ENCODE measurements at regions not wholly inside any gene's neighbourhood (a gene's known extent, or its start where the extent isn't known, plus 50 kb on each side); places are given as distances from the start of the nearest gene placed in this dataset.

DNA sequence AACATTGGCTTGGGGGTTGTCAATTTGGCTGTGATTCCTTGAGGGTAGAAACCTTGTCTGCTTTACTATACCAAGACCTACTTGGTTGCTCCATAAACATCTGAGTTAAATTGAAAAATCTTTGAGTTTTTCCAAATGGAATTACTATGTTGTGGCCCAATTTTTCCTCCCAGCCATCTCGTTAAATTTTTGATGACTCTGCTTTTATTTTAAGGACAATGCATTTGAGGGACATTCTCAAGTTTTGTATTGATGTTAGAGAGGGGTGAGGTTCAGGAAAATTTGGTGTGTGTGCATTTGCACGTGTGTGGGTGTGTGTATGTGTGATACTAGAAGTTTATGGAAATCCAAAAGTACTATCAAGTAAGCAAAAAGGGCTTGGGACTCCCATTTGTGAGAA, 491.4 kb upstream of the KLF4 start:
- DNase-seq (ENCODE audit: low read depth in 2 of 3, low spot score in 1 of 3): no peak

GRCh38 chr9:107976767-107977166, 487.2 kb upstream of the KLF4 start:
- no peak for DNase-seq (ENCODE audit: low read depth in 2 of 3, low spot score in 1 of 3)

DNA sequence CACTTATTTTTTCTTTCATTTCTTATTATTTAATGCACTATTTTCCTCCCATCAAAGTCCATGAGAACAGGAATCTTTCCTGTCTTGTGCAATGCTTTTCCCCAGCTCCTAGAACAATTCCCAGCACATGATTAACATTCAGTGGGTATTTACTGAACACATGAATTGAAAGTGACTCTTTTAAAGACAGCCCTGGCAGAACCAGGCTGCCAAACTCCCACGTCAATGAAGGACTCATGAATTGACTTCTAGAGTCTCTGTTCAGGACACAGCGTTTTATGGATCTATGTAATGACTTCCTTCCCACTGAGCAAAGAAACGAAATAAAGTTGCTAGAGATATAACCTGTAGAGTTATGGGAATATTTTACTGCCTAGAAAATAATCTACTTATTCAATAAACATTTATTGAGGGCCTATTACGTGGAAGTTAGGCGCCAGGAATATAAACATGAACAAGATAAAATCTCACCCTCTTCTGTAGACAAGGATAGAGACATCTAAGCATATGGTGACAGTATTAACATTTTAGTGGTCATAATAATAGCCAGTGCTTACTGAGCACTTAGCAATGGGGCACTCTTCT, 485.9 kb upstream of the KLF4 start:
- no peak for DNase-seq (ENCODE audit: low read depth in 2 of 3, low spot score in 1 of 3)

- DNase-seq (ENCODE audit: low read depth in 2 of 3, low spot score in 1 of 3): no peak
These were observed 483.9 kb upstream of the KLF4 start for GRCh38 chr9:107973451-107973850.

- DNase-seq (ENCODE audit: low read depth in 2 of 3, low spot score in 1 of 3): no peak
These were observed 482.8 kb upstream of the KLF4 start for GRCh38 chr9:107972346-107972745.

- no peak for DNase-seq (ENCODE audit: low read depth in 2 of 3, low spot score in 1 of 3)
These were observed 481.7 kb upstream of the KLF4 start for GRCh38 chr9:107971241-107971640.

GRCh38 chr9:107970726-107971125, 481.2 kb upstream of the KLF4 start:
- DNase-seq (ENCODE audit: low read depth in 2 of 3, low spot score in 1 of 3): no peak

- no peak for DNase-seq (ENCODE audit: low read depth in 2 of 3, low spot score in 1 of 3)
These were observed 480.2 kb upstream of the KLF4 start for GRCh38 chr9:107969727-107970126.

DNA sequence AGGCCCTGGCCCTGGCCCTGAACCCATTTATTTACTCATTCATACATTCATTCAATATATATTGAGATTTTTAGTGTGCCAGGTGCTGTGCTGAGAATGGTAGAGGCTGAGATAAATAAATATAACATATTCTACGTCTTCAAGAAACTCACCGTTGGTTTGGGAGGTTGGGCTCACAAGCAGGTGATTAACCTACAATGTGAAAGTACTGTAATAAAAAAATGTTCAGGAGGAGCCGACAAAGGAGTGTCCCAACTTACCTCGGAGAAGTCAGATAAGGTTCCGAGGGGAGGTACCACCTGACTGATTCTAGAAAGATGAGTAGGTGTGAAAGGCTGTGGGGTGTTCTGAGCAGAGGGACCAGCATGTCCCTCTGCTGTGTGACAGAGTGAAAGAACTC, 479.6 kb upstream of the KLF4 start:
- no peak for DNase-seq (ENCODE audit: low read depth in 2 of 3, low spot score in 1 of 3)

- no peak for DNase-seq (ENCODE audit: low read depth in 2 of 3, low spot score in 1 of 3)
These were observed 473.7 kb upstream of the KLF4 start for GRCh38 chr9:107963246-107963645.

- no peak for DNase-seq (ENCODE audit: low read depth in 2 of 3, low spot score in 1 of 3)
These were observed 471.3 kb upstream of the KLF4 start for GRCh38 chr9:107960916-107961315.

GRCh38 chr9:107954312-107954711, 464.7 kb upstream of the KLF4 start:
- DNase-seq (ENCODE audit: low read depth in 2 of 3, low spot score in 1 of 3): no peak

DNA sequence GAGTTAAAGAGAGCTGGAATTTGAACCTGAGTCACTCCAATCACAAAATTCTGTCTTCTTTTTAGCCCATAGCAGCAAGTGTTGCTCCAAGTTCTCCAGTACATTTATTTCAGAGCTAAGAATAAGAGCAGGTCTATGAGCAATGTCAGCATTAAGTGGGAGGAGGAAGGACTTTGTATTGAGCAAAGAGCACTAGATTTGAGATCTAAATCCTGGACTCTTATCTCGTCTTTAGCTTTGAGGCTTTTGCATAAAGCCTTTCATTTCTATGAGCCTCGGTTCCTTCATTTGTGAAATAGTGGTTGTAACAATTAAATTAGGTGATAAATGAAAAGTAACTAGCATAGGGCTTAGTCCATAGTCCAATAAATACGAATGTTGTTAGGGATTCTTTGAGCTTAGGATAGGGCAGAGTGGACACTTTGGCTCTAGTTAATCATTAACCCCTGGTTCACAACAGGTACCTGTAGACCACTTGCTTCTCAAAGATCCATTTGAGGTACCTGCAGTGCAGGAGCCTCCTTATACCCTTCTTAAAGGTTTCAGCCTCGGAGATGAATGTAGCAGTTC, 464.1 kb upstream of the KLF4 start:
- no peak for DNase-seq (ENCODE audit: low read depth in 2 of 3, low spot score in 1 of 3)

DNA sequence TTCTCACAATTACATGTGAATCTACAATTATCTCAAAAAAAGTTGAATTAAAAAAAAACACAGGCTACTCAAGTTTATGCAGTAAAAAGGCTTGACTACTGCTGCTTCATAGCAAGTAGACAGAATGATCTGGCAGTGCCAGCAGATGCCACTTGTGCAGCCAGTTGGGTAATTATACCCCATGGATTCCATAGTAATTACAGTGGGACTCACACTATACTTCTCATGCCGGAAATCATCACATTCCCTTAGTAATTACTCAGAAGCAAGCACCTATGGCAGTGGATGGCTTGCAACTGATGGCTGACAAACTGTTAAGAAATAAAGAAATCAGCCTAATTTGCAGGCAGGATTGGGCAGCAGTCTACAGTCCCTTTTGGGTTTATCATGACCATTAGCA, 463.2 kb upstream of the KLF4 start:
- no peak for DNase-seq (ENCODE audit: low read depth in 2 of 3, low spot score in 1 of 3)

GRCh38 chr9:107951511-107951910, 461.9 kb upstream of the KLF4 start:
- DNase-seq (ENCODE audit: low read depth in 2 of 3, low spot score in 1 of 3): no peak

DNA sequence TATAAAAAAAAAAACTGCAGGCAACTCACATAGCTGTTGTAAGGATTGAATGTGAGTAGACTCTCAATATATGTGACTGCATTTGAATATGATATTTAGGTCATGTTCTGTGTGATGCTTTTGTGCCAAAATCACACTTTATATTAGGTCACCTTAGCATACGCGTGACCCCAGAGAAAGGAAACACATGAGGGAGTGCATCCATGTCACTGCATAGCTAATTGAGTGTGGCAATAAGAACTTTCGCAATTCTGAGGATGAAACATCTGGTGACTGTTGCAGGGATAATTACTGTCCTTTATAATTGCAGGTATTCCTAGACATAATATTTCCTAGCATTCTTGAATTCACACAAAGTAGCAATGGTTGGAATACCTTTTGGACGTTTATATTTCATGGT, 459.5 kb upstream of the KLF4 start:
- no peak for DNase-seq (ENCODE audit: low read depth in 2 of 3, low spot score in 1 of 3)

GRCh38 chr9:107948601-107949000, 459.0 kb upstream of the KLF4 start:
- DNase-seq (ENCODE audit: low read depth in 2 of 3, low spot score in 1 of 3): no peak

GRCh38 chr9:107948086-107948485, 458.5 kb upstream of the KLF4 start:
- no peak for DNase-seq (ENCODE audit: low read depth in 2 of 3, low spot score in 1 of 3)

GRCh38 chr9:107946364-107947141, 457.0 kb upstream of the KLF4 start:
- no peak for DNase-seq (ENCODE audit: low read depth in 2 of 3, low spot score in 1 of 3)

DNA sequence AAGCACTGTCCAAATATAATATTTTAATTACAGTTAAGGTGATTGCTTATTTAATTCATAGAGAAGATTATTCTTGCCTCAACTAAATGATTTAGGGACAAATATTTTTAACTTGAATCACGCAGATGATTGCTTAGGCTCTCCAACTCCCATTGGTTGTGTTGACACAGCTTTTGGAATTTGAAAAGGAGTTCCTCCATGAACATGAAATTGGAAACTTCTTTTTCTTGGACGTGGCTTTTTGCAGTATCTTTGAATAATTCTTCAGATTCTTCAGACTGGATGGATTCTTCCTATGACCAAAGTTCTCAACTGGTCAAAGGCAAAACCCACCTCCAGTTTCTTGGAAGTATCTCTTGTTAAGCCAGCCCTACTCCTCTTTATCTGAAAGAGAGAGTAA, 456.4 kb upstream of the KLF4 start:
- DNase-seq (ENCODE audit: low read depth in 2 of 3, low spot score in 1 of 3): no peak

DNA sequence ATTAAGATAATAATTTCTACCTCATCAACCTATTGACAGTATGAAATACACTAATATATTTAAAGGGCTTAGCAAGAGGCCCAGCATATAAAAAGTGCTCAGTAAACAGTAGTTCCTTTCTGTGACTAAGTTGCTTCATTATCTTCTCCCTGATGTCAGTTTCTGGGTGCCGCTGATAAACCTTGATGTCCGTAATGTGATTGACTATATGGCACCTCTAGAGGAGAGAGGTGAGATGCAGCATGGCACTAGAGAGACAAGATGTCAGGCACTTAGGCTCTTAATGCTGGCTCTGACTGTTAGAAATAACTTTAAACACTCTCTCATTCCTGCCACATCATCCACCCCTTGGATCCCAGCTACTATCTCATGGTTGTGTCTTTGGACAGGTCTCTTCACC, 455.9 kb upstream of the KLF4 start:
- no peak for DNase-seq (ENCODE audit: low read depth in 2 of 3, low spot score in 1 of 3)

DNA sequence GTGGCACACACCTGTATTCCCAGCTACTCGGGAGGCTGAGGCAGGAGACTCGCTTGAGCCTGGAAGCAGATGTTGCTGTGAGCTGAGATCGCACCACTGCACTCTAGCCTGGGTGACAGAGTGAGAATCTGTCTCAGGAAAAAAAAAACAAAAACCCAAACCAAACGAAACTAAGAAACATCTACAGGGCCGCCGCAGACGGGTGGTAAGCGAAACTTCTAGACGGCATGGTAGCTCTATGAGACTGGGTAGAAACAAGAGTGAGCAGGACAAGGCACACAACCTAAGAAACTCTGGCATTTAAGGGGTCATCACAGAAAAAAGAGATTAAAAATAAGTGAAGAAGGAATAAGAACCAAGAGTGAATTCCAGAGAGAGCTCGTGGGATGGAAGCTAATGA, 454.8 kb upstream of the KLF4 start:
- DNase-seq (ENCODE audit: low read depth in 2 of 3, low spot score in 1 of 3): no peak

DNA sequence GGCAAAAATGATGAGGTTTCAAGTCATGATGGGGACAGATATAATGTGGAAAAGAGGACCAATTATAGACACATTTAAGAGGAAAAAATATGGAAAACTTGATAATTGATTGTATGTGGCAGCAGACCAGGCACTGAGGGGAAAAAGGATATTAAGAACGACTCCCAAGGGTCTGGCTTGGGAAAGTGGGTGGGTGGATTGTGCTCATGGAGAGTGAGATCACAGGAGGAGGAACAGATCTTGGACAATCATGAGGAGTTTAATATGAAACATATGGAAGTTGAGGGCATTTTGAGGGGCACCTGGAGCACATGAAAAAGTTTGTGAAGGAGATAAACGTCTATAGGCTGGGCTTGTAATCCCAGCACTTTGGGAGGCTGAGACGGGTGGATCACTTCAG, 454.3 kb upstream of the KLF4 start:
- no peak for DNase-seq (ENCODE audit: low read depth in 2 of 3, low spot score in 1 of 3)

Measured in stimulated activated CD4-positive, alpha-beta T cell treated with anti-CD3 and anti-CD28 coated beads, Interleukin-12 subunit alpha, Interleukin-12 subunit beta, amount 100 ng/mL, for 48 hours (primary cell).